ENCODE measurements at regions not wholly inside any gene's neighbourhood (a gene's known extent, or its start where the extent isn't known, plus 50 kb on each side); places are given as distances from the start of the nearest gene placed in this dataset.

DNA sequence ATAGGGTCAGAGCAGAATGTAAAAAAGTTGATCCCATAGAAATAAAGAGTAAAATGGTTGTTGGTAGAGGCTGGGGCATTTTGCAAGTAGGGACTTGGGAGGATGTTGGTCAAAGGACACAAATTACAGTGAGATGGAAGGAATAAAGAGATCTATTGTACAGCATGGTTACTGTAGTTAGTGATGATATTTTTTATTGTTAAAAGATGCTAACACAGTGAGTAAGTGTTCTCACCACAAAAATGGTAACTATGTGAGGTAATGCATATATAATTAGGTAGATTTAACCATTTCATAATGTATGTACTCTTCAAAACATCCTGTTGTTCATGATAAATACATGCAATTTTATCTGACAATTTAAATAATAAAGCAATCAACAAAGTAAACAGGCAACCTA lies 280.7 kb upstream of the MAGI2 start:
- Histone ChIP-seq H3K4me3 (no peak overlapping the region), H3K27ac (no peak overlapping the region), H3K9me3 (peaks cover 0 to 4% (median 0%) of the 10 kb centered on the region in 4 donors), H3K36me3 (no peaks in the 10 kb centered on the region), H3K27me3 (no peaks in the 10 kb centered on the region), H3K4me1 (no peaks in the 10 kb centered on the region)
- intact Hi-C loops (cut with DNase I): no loop called here
- TF ChIP-seq, protein P1, sequence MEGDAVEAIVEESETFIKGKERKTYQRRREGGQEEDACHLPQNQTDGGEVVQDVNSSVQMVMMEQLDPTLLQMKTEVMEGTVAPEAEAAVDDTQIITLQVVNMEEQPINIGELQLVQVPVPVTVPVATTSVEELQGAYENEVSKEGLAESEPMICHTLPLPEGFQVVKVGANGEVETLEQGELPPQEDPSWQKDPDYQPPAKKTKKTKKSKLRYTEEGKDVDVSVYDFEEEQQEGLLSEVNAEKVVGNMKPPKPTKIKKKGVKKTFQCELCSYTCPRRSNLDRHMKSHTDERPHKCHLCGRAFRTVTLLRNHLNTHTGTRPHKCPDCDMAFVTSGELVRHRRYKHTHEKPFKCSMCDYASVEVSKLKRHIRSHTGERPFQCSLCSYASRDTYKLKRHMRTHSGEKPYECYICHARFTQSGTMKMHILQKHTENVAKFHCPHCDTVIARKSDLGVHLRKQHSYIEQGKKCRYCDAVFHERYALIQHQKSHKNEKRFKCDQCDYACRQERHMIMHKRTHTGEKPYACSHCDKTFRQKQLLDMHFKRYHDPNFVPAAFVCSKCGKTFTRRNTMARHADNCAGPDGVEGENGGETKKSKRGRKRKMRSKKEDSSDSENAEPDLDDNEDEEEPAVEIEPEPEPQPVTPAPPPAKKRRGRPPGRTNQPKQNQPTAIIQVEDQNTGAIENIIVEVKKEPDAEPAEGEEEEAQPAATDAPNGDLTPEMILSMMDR (IDR thresholded peaks at IDR 0.05): no peak
- FAIRE-seq (no peak), DNase-seq (no peak), ATAC-seq (no peak)

DNA sequence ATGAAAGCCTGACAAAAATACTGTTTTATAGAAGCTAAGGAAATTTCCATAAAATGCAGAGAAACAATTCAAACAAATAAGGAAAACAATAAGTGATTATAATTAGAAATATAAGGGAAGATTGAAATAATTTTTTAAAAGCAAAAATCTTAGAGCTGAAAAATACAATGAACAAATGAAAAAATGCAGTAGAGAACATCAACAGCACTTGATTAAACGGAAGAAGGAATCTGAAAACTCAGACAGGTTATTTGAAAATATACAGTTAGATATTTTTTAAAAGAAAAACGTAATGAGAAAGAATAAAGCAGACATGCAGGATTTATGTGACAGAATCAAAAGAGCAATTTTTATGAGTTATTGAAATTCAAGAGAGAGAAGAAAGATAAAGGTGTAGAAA lies 279.1 kb upstream of the MAGI2 start:
- no peak for FAIRE-seq
- TF ChIP-seq, protein P1 (IDR thresholded peaks at IDR 0.05): no peak

DNA sequence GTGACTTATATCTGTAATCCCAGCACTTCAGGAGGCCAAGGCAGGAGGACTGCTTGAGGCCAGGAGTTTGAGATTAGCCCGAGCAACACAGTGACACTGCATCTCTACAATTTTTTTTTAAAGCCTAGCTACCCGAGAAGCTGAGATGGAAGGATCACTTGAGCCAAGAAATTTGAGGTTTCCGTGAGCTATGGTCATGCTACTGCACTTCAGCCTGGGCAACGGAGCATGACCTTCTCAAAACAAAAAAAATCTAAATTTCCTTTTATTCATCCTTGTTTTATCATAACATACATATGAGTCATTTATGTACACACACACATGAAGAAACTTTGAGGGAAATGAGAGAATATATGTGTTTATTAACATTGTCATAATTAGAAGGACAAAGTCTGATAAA lies 277.5 kb upstream of the MAGI2 start:
- WGBS, 2 donors: 71 to 82% methylated on average over 4 of the region's 4 CpGs
- Histone ChIP-seq H3K4me3 (no peak overlapping the region), H3K27ac (no peak overlapping the region), H3K4me1 (no peaks in the 10 kb centered on the region), H3K27me3 (no peaks in the 10 kb centered on the region), H3K36me3 (no peaks in the 10 kb centered on the region), H3K9me3 (peaks cover 0 to 4% (median 0%) of the 10 kb centered on the region in 4 donors)
- no peak for DNase-seq
- ATAC-seq: no peak
- intact Hi-C loops (cut with DNase I): no loop called here
- no peak for FAIRE-seq
- TF ChIP-seq, protein P1 (IDR thresholded peaks at IDR 0.05): no peak

More for the DNA sequence above, 279.1 kb upstream of the MAGI2 start:
- WGBS, 2 donors: 38 to 42% methylated on average over 2 of the region's 2 CpGs
- peaks cover 0 to 4% (median 0%) of the 10 kb centered on the region in 4 donors for H3K9me3 ChIP-seq
- no peak overlapping the region for H3K27ac ChIP-seq
- no peak for ATAC-seq
- H3K4me3 ChIP-seq: no peak overlapping the region
- H3K36me3 ChIP-seq: no peaks in the 10 kb centered on the region
- H3K27me3 ChIP-seq: no peaks in the 10 kb centered on the region
- intact Hi-C loops (cut with DNase I): no loop called here
- DNase-seq: no peak
- no peaks in the 10 kb centered on the region for H3K4me1 ChIP-seq

DNA sequence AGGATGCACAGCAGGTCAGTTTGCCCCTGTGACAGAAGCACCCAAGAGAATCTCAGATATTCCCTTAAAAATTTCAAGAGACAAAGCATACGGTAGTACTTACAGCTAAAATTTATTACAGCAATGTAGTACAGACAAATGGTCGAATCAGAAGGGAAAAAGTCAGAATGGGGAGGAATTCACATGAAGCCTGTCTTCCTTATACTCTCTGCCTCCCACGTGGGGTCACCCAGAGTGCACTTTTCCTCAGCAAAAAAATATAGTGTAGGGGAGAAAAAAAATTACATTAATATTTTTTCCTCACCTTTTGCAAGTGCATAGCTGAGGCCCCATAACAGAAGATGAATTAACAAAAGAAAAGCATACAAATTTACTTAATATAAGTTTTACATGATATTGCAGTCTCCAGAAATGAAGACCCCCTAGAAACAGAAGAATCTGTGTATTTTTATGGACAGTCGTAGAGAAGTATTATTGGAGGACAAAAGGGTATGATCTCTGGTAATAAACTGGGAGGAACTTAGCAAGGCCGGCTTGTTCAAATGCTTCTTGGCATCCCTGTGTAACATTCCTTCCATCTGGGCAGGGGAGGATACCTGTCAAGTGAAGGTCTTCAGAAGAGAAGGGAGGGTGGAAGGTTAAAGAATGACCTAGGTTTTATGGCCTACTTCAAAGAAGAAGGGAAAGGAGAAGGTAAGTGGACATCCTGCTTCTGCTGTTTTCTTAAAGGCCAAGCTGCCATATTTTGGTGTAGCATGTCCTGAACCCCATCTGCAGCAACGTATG lies 270.6 kb upstream of the MAGI2 start:
- no peak for ATAC-seq
- no peaks in the 10 kb centered on the region for H3K36me3 ChIP-seq
- H3K27me3 ChIP-seq: no peaks in the 10 kb centered on the region
- no peaks in the 10 kb centered on the region for H3K9me3 ChIP-seq
- no peaks in the 10 kb centered on the region for H3K4me1 ChIP-seq
- TF ChIP-seq, protein P1 (IDR thresholded peaks at IDR 0.05): no peak
- no peak for FAIRE-seq
- no peak overlapping the region for H3K4me3 ChIP-seq
- WGBS, 2 donors: 31 to 36% methylated on average over 6 of the region's 6 CpGs
- DNase-seq: no peak
- intact Hi-C loops (cut with DNase I): no loop called here
- no peak overlapping the region for H3K27ac ChIP-seq

DNA sequence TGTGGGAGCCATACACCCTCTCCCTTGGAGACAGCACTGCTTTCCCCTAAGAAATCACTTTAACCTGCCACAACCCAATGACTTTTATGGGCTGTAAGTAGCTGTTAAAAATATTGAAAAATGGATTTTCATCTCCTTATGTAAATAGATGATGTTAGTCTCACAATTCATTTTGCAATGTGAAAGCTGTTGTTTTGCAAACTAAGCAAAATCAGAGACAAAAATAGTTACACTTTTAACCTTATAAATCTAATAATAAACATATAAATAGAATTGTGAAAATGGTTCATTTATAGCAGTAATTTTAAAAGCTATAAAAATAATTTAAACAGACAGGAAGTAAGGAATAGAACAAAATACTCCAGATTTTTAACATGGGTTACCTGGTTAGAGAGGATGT lies 268.8 kb upstream of the MAGI2 start:
- TF ChIP-seq, protein P1 (IDR thresholded peaks at IDR 0.05): no peak
- FAIRE-seq: no peak
- intact Hi-C loops (cut with DNase I): no loop called here

More for the DNA sequence above, 268.8 kb upstream of the MAGI2 start:
- no peaks in the 10 kb centered on the region for H3K36me3 ChIP-seq
- no peaks in the 10 kb centered on the region for H3K4me1 ChIP-seq
- H3K27ac ChIP-seq: no peak overlapping the region
- ATAC-seq: no peak
- H3K27me3 ChIP-seq: no peaks in the 10 kb centered on the region
- no peaks in the 10 kb centered on the region for H3K9me3 ChIP-seq
- no peak overlapping the region for H3K4me3 ChIP-seq
- no peak for DNase-seq

Measured in pancreas (tissue), 10 donors.